Nephron progenitor cell (in vitro differentiated cells): ENCODE measurements at regions not wholly inside any gene's neighbourhood (a gene's known extent, or its start where the extent isn't known, plus 50 kb on each side); places are given as distances from the start of the nearest gene placed in this dataset.

Experiments used
- DNase-seq: peaks from one replicate; pipeline ENCODE4 v3.0.0; 2021
- H3K27ac Mint-ChIP-seq: 2 replicates; pipeline ENCODE4 v1.8.0; 2021; ENCODE audit warnings: mild to moderate bottlenecking, moderate library complexity, mixed read lengths
- H3K27me3 Mint-ChIP-seq: 2 replicates; pipeline ENCODE4 v1.8.0; 2021; ENCODE audit warnings: mild to moderate bottlenecking, low read depth, mixed read lengths; ENCODE audit not compliant: poor library complexity
- H3K36me3 Mint-ChIP-seq: 2 replicates; pipeline ENCODE4 v1.8.0; 2021; ENCODE audit warnings: low read depth, mixed read lengths
- H3K4me1 Mint-ChIP-seq: 2 replicates; pipeline ENCODE4 v1.8.0; 2021; ENCODE audit warnings: mixed read lengths
- H3K4me3 Mint-ChIP-seq: 2 replicates; pipeline ENCODE4 v1.8.0; 2021; ENCODE audit warnings: mild to moderate bottlenecking, moderate library complexity, mixed read lengths
- H3K9me3 Mint-ChIP-seq: 2 replicates; pipeline ENCODE4 v1.8.0; 2021; ENCODE audit warnings: mild to moderate bottlenecking, moderate library complexity, mixed read lengths
- TF ChIP-seq, protein P1 (sequence below): fragments of 200-600 bp; sonication (generic); IDR thresholded peaks from 2 replicates; pipeline ENCODE4 v1.5.0; 2021; ENCODE audit warnings: antibody characterized with exemption

DNA sequence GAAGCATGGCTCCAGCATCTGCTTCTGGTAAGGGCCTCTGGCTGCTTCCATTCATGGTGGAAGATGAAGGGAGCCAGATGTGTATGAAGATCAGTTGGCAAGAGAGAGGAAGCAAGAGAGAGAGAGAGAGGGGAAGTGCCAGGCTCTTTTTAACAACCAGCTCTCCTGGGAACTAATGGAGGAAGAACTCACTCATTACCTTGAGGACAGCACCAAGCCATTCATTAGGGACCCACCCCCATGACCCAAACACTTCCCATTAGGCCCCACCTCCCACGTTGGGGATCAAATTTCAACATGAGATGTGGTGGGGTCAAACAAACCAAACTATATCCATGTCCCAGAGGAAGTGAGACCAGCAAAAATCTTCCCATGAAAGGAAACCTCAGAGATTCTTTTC is 124.8 kb upstream of the SIX2 start:
- Mint-ChIP-seq H3K36me3 (no peaks in the 10 kb centered on the region), H3K27me3 (no peaks in the 10 kb centered on the region), H3K27ac (peak overlapping the region; percentile 94), H3K9me3 (peaks cover 10% of the 10 kb centered on the region), H3K4me3 (peak overlapping the region; percentile 58), H3K4me1 (peaks cover 64% of the 10 kb centered on the region)
- TF ChIP-seq, protein P1, sequence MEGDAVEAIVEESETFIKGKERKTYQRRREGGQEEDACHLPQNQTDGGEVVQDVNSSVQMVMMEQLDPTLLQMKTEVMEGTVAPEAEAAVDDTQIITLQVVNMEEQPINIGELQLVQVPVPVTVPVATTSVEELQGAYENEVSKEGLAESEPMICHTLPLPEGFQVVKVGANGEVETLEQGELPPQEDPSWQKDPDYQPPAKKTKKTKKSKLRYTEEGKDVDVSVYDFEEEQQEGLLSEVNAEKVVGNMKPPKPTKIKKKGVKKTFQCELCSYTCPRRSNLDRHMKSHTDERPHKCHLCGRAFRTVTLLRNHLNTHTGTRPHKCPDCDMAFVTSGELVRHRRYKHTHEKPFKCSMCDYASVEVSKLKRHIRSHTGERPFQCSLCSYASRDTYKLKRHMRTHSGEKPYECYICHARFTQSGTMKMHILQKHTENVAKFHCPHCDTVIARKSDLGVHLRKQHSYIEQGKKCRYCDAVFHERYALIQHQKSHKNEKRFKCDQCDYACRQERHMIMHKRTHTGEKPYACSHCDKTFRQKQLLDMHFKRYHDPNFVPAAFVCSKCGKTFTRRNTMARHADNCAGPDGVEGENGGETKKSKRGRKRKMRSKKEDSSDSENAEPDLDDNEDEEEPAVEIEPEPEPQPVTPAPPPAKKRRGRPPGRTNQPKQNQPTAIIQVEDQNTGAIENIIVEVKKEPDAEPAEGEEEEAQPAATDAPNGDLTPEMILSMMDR, result no peak
- no peak for DNase-seq

DNA sequence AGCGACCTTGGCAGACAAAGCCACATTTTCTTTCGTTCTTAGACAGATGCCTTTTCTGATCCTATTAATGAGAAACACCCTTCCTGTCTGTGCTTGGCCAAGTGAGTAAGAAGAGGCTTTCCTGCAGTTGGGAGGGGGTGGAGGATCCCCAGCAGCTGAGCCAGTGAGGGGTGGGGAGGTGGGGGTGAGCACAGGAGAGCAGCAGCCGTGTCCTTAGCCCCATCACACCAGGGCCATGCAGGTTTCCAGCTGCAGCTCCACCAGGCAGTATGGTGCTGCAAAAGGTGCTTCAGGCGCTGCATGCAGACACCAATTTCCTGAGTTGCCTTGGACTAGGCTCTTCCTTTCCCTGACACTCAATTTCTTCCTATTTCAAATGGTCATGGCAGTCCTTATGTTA is 123.3 kb upstream of the SIX2 start:
- no peak for DNase-seq
- H3K27me3 Mint-ChIP-seq, result no peaks in the 10 kb centered on the region
- peaks cover 50% of the 10 kb centered on the region for H3K4me1 Mint-ChIP-seq
- H3K9me3 Mint-ChIP-seq, result peaks cover 10% of the 10 kb centered on the region
- H3K36me3 Mint-ChIP-seq, result no peaks in the 10 kb centered on the region
- H3K27ac Mint-ChIP-seq, result no peak overlapping the region
- no peak overlapping the region for H3K4me3 Mint-ChIP-seq
- TF ChIP-seq, protein P1, result no peak

DNA sequence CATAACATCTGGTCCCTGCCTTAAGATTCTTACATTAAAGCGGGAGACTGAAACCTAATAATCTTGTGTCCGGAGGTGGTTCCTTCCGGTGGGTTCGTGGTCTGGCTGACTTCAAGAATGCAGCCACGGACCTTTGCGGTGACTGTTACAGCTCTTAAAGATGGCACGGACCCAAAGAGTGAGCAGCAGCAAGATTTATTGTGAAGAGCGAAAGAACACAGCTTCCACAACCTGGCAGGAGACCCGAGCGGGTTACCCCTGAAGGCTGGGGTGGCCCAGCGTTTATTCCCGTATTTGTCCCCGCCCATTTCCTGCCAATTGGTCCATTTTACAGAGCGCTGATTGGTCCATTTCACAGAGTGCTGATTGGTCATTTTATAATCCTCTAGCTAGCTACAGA is 122.3 kb upstream of the SIX2 start:
- Mint-ChIP-seq H3K27ac (no peak overlapping the region), H3K36me3 (no peaks in the 10 kb centered on the region), H3K9me3 (peaks cover 10% of the 10 kb centered on the region), H3K4me1 (peaks cover 44% of the 10 kb centered on the region), H3K27me3 (no peaks in the 10 kb centered on the region), H3K4me3 (no peak overlapping the region)
- TF ChIP-seq, protein P1, result no peak
- DNase-seq, result no peak

DNA sequence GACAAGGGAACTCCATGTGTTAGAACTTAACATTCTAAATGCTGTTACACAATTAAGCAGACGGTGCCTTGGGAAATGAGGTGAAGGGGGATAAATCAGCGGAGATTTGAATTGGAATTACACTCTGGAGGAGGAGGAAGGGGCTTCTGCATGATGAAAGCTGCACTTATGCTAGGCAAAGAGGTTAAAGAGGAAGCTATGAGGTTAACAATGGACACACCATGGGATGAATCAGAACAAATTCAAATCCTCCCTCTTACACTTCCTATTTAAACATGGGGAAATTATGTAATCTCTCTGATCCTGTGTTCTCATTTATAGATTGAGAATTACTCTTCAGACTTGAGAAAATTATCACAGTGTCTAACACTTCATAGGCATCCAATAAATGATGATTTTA is 121.5 kb upstream of the SIX2 start:
- no peaks in the 10 kb centered on the region for H3K27me3 Mint-ChIP-seq
- TF ChIP-seq, protein P1, result no peak
- H3K36me3 Mint-ChIP-seq, result no peaks in the 10 kb centered on the region
- no peak overlapping the region for H3K27ac Mint-ChIP-seq
- DNase-seq, result no peak
- H3K4me1 Mint-ChIP-seq, result peaks cover 35% of the 10 kb centered on the region
- H3K9me3 Mint-ChIP-seq, result peaks cover 10% of the 10 kb centered on the region
- H3K4me3 Mint-ChIP-seq, result no peak overlapping the region

DNA sequence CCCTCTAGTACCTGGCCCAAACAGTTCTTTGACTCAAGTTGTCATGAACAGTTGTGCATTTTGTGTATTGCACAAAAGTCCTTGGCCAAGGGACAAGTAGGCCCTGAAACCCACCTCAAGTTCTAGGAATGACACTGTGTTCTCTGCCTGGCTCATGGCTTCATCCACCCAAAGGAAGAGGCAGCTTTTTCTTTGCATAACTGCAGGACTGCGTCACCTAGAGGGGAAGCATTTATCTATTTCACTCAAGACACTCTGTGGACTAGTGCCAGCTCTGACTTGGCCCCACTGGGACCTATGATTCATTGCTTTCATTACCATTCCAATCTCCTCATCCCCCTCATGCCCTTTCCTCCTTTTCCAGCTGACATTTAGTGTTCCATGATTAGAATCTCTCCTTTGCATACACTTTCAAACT is 119.3 kb upstream of the SIX2 start:
- DNase-seq, result no peak
- TF ChIP-seq, protein P1, result no peak
- H3K4me1 Mint-ChIP-seq, result peaks cover 14% of the 10 kb centered on the region
- no peak overlapping the region for H3K27ac Mint-ChIP-seq
- no peak overlapping the region for H3K4me3 Mint-ChIP-seq
- no peaks in the 10 kb centered on the region for H3K36me3 Mint-ChIP-seq
- peaks cover 5% of the 10 kb centered on the region for H3K9me3 Mint-ChIP-seq
- H3K27me3 Mint-ChIP-seq, result no peaks in the 10 kb centered on the region

DNA sequence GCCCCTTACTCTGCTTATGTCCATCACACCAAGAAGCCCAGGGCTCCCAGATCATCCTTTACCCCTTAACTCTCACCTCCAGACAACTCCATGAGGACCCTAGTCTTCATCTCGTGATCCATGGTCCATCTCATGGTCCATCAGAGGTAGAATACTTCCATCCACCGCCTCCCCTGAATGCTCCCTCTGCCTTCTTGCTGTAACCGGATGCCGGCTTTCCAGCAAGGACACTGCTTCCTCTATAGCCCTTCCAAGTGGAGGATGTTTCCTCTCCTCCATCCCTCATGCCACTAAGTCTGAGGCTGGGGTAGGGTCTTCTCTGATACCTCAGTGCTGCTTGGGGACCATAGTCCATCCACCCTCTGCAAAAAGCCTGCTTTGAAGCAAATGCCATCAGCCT is 118.6 kb upstream of the SIX2 start:
- H3K36me3 Mint-ChIP-seq, result no peaks in the 10 kb centered on the region
- no peak overlapping the region for H3K27ac Mint-ChIP-seq
- no peak overlapping the region for H3K4me3 Mint-ChIP-seq
- no peak for DNase-seq
- TF ChIP-seq, protein P1, result no peak
- H3K4me1 Mint-ChIP-seq, result peaks cover 7% of the 10 kb centered on the region
- no peaks in the 10 kb centered on the region for H3K27me3 Mint-ChIP-seq
- no peaks in the 10 kb centered on the region for H3K9me3 Mint-ChIP-seq
